Activated B cell treated with CpG ODN at 0.5 μM for 24 hours (primary cell): ENCODE measurements at regions not wholly inside any gene's neighbourhood (a gene's known extent, or its start where the extent isn't known, plus 50 kb on each side); places are given as distances from the start of the nearest gene placed in this dataset.

Experiments used
- ATAC-seq: fragments of 200-7000 bp; cut with Tn5 transposase; one replicate; pipeline ENCODE4 v1.10.0; 2021; ENCODE audit warnings: low read depth, mild to moderate bottlenecking, moderate library complexity
- CTCF ChIA-PET: fragments of 350-600 bp; sonication (Branson Sonifier 250); formaldehyde crosslinking; loops from one replicate; lab custom pipeline; 2021; ENCODE audit warnings: antibody characterized with exemption; lab: Charles Lee
- POLR2A ChIA-PET: fragments of 350-600 bp; sonication (Branson Sonifier 250); formaldehyde crosslinking; loops from one replicate; lab custom pipeline; 2021; ENCODE audit warnings: antibody characterized with exemption; lab: Charles Lee
- DNase-seq: peaks from one replicate; pipeline ENCODE4 v3.0.0; 2022
- H3K27ac Mint-ChIP-seq: one replicate; pipeline ENCODE4 v1.8.0; 2020; ENCODE audit warnings: mixed read lengths
- H3K27me3 Mint-ChIP-seq: one replicate; pipeline ENCODE4 v1.8.0; 2021; ENCODE audit warnings: mixed read lengths
- H3K36me3 Mint-ChIP-seq: one replicate; pipeline ENCODE4 v1.8.0; 2021; ENCODE audit warnings: low read depth, mixed read lengths
- H3K4me1 Mint-ChIP-seq: one replicate; pipeline ENCODE4 v1.8.0; 2021; ENCODE audit warnings: mixed read lengths
- H3K4me3 Mint-ChIP-seq: one replicate; pipeline ENCODE4 v1.8.0; 2020; ENCODE audit warnings: mild to moderate bottlenecking, mixed read lengths
- H3K9me3 Mint-ChIP-seq: one replicate; pipeline ENCODE4 v1.8.0; 2020; ENCODE audit warnings: mixed read lengths
- CTCF ChIP-seq: fragments of 200-600 bp; IDR thresholded peaks from one replicate; pipeline ENCODE4 v1.8.0; 2022; ENCODE audit warnings: antibody characterized with exemption, mild to moderate bottlenecking
- intact Hi-C: fragments of 100-400 bp; cut with micrococcal nuclease; formaldehyde crosslinking; loops from one replicate; pipeline ENCODE4 v1.15.1; 2024

DNA sequence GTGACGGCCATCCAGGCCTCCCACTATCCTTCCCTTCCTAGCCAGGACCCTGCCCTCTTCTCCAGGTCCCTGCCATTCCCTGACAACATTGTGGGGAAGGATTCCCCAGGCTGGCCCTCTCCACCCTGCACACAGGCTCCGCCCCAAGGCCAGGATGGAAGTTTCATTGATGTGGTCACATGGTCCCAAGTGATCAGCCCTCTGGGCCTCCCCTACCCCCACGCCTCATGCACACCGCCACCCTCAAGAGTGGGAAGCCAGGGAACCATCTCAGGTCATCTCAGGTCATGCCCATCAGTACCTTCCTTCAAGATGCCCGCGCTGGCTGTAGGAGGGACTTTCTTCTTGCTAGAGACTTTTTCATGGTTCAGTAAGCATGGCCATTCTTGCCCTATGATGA lies 514.8 kb upstream of the RAB6C start:
- Mint-ChIP-seq H3K4me3 (no peak overlapping the region), H3K4me1 (no peaks in the 10 kb centered on the region), H3K27me3 (no peaks in the 10 kb centered on the region), H3K27ac (no peak overlapping the region), H3K36me3 (no peaks in the 10 kb centered on the region), H3K9me3 (no peaks in the 10 kb centered on the region)
- intact Hi-C loops = no loop called here
- CTCF ChIA-PET = no interaction called here
- DNase-seq (no peak), ATAC-seq (no peak)
- TF ChIP-seq CTCF = no peak
- POLR2A ChIA-PET = no interaction called here

GRCh38 chr2:129465045-129465444 lies 514.4 kb upstream of the RAB6C start:
- no peaks in the 10 kb centered on the region for H3K9me3 Mint-ChIP-seq
- DNase-seq = no peak
- CTCF ChIA-PET = no interaction called here
- no peaks in the 10 kb centered on the region for H3K27me3 Mint-ChIP-seq
- no peaks in the 10 kb centered on the region for H3K36me3 Mint-ChIP-seq
- no peak for ATAC-seq
- intact Hi-C loops = no loop called here
- H3K4me3 Mint-ChIP-seq = no peak overlapping the region
- POLR2A ChIA-PET = no interaction called here
- H3K27ac Mint-ChIP-seq = no peak overlapping the region
- no peak for TF ChIP-seq CTCF
- H3K4me1 Mint-ChIP-seq = no peaks in the 10 kb centered on the region

DNA sequence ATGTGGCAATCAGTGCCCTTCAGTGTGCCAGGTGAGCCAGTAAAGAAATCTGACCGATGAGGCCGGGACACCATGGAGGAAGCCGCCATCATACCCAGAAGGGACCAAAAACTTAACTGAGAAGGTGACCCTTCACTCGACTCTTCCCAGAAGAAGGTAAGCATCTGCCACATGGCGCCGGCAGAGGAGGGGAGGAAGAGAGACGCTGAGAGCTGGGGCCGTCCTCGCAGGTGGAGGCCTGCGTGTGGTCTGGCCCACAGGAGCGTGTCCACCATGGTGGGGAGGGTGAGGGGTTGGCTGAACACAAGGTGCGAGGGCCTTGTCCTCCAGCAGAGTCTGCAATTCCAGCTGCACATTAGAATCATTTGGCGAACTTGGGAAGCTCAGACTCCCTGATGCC lies 513.1 kb upstream of the RAB6C start:
- POLR2A ChIA-PET = no interaction called here
- CTCF ChIA-PET = no interaction called here
- no peak for ATAC-seq
- H3K27me3 Mint-ChIP-seq = no peaks in the 10 kb centered on the region
- no peak overlapping the region for H3K4me3 Mint-ChIP-seq
- no peaks in the 10 kb centered on the region for H3K4me1 Mint-ChIP-seq
- H3K9me3 Mint-ChIP-seq = no peaks in the 10 kb centered on the region
- H3K27ac Mint-ChIP-seq = no peak overlapping the region
- no peak for DNase-seq
- no peak for TF ChIP-seq CTCF
- no peaks in the 10 kb centered on the region for H3K36me3 Mint-ChIP-seq
- intact Hi-C loops = no loop called here

- no peaks in the 10 kb centered on the region for H3K27me3 Mint-ChIP-seq
- ATAC-seq (no peak), DNase-seq (no peak)
- H3K36me3 Mint-ChIP-seq = no peaks in the 10 kb centered on the region
- no peak for TF ChIP-seq CTCF
- ChIA-PET POLR2A (no interaction called here), CTCF (no interaction called here)
- no peak overlapping the region for H3K27ac Mint-ChIP-seq
- H3K4me1 Mint-ChIP-seq = no peaks in the 10 kb centered on the region
- no peaks in the 10 kb centered on the region for H3K9me3 Mint-ChIP-seq
- no peak overlapping the region for H3K4me3 Mint-ChIP-seq
- intact Hi-C loops = no loop called here
Observed at GRCh38 chr2:129467012-129467779, 512.3 kb upstream of the RAB6C start.

DNA sequence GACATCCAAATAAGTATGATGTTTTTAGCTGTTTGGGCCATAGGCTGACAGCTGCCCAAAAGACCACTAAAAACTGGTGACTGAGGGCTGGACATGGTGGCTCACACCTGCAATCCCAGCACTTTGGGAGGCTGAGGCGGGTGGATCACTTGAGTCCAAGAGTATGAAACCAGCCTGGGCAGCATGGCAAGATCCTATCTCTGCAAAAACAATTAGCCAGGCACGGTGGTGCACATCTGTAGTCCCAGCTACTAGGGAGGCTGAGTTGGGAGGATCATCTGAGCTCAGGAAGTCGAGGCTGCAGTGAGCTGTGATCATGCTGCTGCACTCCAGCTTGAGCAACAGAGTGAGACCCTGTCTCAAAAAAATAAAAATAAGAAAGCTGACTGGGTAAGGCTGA lies 511.5 kb upstream of the RAB6C start:
- no peaks in the 10 kb centered on the region for H3K9me3 Mint-ChIP-seq
- H3K27me3 Mint-ChIP-seq = peaks cover 1% of the 10 kb centered on the region
- no peak overlapping the region for H3K27ac Mint-ChIP-seq
- ATAC-seq (no peak), DNase-seq (no peak)
- no peak for TF ChIP-seq CTCF
- POLR2A ChIA-PET = no interaction called here
- CTCF ChIA-PET = no interaction called here
- no peaks in the 10 kb centered on the region for H3K4me1 Mint-ChIP-seq
- no peaks in the 10 kb centered on the region for H3K36me3 Mint-ChIP-seq
- intact Hi-C loops = no loop called here
- H3K4me3 Mint-ChIP-seq = no peak overlapping the region
